ENCODE measurements at regions not wholly inside any gene's neighbourhood (a gene's known extent, or its start where the extent isn't known, plus 50 kb on each side); places are given as distances from the start of the nearest gene placed in this dataset.

DNA sequence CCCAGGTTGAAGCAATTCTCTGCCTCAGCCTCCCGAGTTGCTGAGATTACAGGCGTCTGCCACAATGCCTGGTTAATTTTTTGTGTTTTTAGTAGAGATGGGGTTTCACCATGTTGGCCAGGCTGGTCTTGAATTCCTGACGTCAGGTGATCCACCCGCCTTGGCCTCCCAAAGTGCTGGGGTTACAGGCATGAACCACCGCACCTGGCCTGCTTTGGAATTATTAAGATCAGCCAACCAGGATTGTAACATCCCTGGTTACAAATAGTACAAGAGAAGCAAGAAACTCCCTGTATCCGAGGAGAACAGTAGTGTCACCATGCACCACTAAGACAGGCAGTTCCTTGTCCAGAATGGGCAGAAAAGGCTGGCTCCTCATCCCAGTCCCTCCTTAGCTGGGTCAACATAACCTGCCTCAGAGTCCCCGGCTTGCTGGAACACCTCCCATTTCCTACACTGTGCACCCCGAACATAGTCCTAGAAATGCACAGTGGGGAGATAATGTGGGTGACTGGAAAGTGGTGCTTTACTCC lies 77.2 kb upstream of the INCENP start:
- ATAC-seq: no peak
- Mint-ChIP-seq H3K27ac (no peak overlapping the region), H3K27me3 (peaks cover 3% of the 10 kb centered on the region), H3K36me3 (ENCODE audit: low read depth) (no peaks in the 10 kb centered on the region), H3K4me1 (ENCODE audit: low read depth) (no peaks in the 10 kb centered on the region), H3K4me3 (no peak overlapping the region), H3K9me3 (no peaks in the 10 kb centered on the region)
- intact Hi-C loops (cut with micrococcal nuclease): no loop called here
- ChIA-PET POLR2A (no interaction called here), CTCF (interaction anchor here (1.1 kb wide), 1 partner anchor 35 kb away, joined by 3 read pairs; no protein-coding TSS in a partner anchor)
- TF ChIP-seq, protein P1, sequence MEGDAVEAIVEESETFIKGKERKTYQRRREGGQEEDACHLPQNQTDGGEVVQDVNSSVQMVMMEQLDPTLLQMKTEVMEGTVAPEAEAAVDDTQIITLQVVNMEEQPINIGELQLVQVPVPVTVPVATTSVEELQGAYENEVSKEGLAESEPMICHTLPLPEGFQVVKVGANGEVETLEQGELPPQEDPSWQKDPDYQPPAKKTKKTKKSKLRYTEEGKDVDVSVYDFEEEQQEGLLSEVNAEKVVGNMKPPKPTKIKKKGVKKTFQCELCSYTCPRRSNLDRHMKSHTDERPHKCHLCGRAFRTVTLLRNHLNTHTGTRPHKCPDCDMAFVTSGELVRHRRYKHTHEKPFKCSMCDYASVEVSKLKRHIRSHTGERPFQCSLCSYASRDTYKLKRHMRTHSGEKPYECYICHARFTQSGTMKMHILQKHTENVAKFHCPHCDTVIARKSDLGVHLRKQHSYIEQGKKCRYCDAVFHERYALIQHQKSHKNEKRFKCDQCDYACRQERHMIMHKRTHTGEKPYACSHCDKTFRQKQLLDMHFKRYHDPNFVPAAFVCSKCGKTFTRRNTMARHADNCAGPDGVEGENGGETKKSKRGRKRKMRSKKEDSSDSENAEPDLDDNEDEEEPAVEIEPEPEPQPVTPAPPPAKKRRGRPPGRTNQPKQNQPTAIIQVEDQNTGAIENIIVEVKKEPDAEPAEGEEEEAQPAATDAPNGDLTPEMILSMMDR (IDR thresholded peaks at IDR 0.05): no peak
- DNase-seq: no peak

DNA sequence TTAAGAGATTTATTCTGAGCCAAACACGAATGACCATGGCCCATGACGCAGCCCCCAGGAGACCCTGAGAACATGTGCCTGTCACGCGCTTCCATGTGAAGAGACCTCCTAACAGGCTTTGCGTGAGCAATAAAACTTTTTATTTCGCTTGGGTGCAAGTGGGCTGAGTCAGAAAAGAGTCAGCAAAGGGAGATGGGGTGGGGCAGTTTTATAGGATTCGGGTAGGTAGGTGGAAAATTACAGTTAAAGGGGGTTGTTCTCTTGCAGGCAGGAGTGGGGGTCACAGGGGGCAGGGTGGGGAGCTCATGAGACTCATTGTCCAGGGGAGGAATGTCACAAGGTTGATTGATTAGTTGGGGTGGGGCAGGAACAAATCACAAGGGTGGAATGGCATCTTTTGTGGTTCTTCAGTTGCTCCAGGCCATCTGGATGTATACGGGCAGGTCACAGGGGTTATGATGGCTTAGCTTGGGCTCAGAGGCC lies 77.2 kb upstream of the FTH1 start:
- no peaks in the 10 kb centered on the region for H3K36me3 Mint-ChIP-seq (ENCODE audit: low read depth)
- no peaks in the 10 kb centered on the region for H3K9me3 Mint-ChIP-seq
- ATAC-seq (no peak), DNase-seq (no peak)
- intact Hi-C loops (cut with micrococcal nuclease): no loop called here
- no peak overlapping the region for H3K4me3 Mint-ChIP-seq
- no peak overlapping the region for H3K27ac Mint-ChIP-seq
- no peaks in the 10 kb centered on the region for H3K4me1 Mint-ChIP-seq (ENCODE audit: low read depth)
- TF ChIP-seq, protein P1 (IDR thresholded peaks at IDR 0.05): no peak
- peaks cover 7% of the 10 kb centered on the region for H3K27me3 Mint-ChIP-seq
- ChIA-PET CTCF (interaction anchor here (1.0 kb wide), 1 partner anchor 37 kb away, joined by 4 read pairs; no protein-coding TSS in a partner anchor), POLR2A (no interaction called here)

DNA sequence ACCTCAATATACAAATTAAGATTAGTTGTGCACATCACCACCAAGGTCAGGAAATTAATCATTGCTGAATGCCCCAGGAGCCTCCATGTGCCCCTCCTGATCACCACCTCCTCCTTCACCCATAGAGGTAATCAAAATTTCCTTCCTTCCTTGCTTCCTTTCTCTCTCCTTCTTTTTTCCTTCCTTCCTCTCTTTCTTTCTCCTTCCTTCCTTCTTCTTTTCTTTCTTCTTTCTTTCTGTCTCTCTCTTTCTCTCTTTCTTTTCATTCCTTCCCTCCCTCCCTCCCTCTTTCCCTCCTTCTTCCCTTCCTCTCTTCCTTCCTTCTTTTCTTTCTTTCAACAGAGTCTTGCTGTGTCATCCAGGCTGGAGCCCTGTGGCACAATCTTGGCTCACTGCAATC lies 67.9 kb upstream of the FTH1 start:
- TF ChIP-seq, protein P1 (IDR thresholded peaks at IDR 0.05): no peak
- Mint-ChIP-seq H3K27me3 (peaks cover 2% of the 10 kb centered on the region), H3K9me3 (peaks cover 4% of the 10 kb centered on the region), H3K4me3 (no peak overlapping the region), H3K36me3 (ENCODE audit: low read depth) (no peaks in the 10 kb centered on the region), H3K4me1 (ENCODE audit: low read depth) (peaks cover 4% of the 10 kb centered on the region), H3K27ac (no peak overlapping the region)
- DNase-seq: no peak
- ChIA-PET POLR2A (interaction anchor here (0.7 kb wide), 1 partner anchor 66 kb away, joined by 3 read pairs; no protein-coding TSS in a partner anchor), CTCF (interaction anchor here (1.6 kb wide), 1 partner anchor 88 kb away, joined by 5 read pairs; no protein-coding TSS in a partner anchor)
- intact Hi-C loops (cut with micrococcal nuclease): no loop called here
- no peak for ATAC-seq

DNA sequence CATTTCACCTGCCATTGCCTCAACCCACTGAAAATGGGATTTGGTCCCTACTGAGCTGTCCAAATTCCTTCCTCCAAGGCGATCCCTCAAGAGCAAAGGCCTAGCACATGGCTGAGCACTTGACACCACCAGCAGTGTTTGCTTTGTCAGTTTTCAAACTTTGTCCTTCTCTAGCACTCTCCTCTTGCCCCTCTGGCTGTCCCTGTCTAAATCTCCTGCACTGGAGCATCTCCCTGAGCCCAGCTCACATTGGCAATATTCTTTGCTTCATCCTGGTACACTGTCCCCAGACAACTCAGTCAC lies 66.6 kb upstream of the FTH1 start:
- Mint-ChIP-seq H3K27ac (no peak overlapping the region), H3K9me3 (peaks cover 4% of the 10 kb centered on the region), H3K36me3 (ENCODE audit: low read depth) (no peaks in the 10 kb centered on the region), H3K4me1 (ENCODE audit: low read depth) (peaks cover 4% of the 10 kb centered on the region), H3K4me3 (no peak overlapping the region), H3K27me3 (no peaks in the 10 kb centered on the region)
- intact Hi-C loops (cut with micrococcal nuclease): no loop called here
- POLR2A ChIA-PET: no interaction called here
- DNase-seq (no peak), ATAC-seq (no peak)
- CTCF ChIA-PET: no interaction called here
- TF ChIP-seq, protein P1 (IDR thresholded peaks at IDR 0.05): no peak

DNA sequence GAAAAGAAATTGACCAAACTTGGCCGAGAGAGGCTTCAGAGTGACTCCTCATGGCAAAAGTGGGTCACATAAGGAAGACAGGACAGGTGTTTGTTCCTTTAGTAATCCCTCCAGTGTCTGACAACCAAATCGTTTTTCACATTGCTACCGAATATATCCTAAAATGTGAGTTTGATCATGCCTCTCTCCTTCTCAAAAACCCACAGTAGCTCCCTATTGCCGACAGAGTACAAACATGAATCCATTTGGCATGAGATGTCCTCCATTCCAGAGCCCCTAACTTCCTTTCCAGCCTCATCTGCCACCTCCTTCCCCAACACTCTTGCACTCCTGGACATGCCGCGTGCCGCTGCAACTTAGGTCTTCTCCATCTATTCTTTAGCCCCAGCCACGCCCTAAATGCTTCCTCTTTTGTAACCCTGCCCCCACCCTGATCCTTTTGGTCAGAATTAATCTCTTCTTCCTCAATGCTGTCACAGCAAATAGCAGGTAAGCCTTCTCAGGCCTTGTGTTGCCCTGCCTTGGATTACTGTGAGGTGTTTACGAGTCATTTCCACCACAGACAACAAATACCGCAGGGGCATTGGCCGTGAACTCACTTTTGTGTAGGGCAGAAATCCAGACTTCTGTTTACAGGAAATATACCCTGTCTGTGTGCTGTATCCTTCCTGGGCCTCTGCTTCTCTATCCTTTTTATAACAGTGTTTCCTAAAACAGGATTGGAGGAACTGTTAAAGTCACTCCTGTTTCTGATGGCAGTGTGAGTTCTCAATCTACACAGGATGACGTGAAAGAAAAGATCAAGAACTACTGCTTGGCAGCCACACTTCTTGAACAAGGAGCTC lies 66.0 kb upstream of the FTH1 start:
- no peaks in the 10 kb centered on the region for H3K36me3 Mint-ChIP-seq (ENCODE audit: low read depth)
- H3K4me3 Mint-ChIP-seq: no peak overlapping the region
- intact Hi-C loops (cut with micrococcal nuclease): no loop called here
- no peak overlapping the region for H3K27ac Mint-ChIP-seq
- TF ChIP-seq, protein P1 (IDR thresholded peaks at IDR 0.05): no peak
- ChIA-PET CTCF (interaction anchor here (1.5 kb wide), 1 partner anchor 75 kb away, joined by 6 read pairs; no protein-coding TSS in a partner anchor), POLR2A (no interaction called here)
- ATAC-seq (no peak), DNase-seq (no peak)
- H3K4me1 Mint-ChIP-seq (ENCODE audit: low read depth): peaks cover 4% of the 10 kb centered on the region
- H3K9me3 Mint-ChIP-seq: peaks cover 4% of the 10 kb centered on the region
- H3K27me3 Mint-ChIP-seq: no peaks in the 10 kb centered on the region
